Caco-2 (cell line): ENCODE measurements at regions not wholly inside any gene's neighbourhood (a gene's known extent, or its start where the extent isn't known, plus 50 kb on each side); places are given as distances from the start of the nearest gene placed in this dataset.

Source experiments
- BruUV-seq: library from RNA; stranded (reverse); fragments of 400-500 nt; replicated peaks from 2 replicates; lab custom pipeline; 2021; lab: Mats Ljungman, UMichigan
- CTCF ChIA-PET: fragments of 300-600 bp; sonication (Branson Sonifier 250); formaldehyde crosslinking; loops from one replicate; lab custom pipeline; 2022; ENCODE audit warnings: antibody characterized with exemption; lab: Charles Lee
- POLR2A ChIA-PET: fragments of 300-600 bp; sonication (Branson Sonifier 250); formaldehyde crosslinking; loops from one replicate; lab custom pipeline; 2022; ENCODE audit warnings: antibody characterized with exemption; lab: Charles Lee
- DNase-seq, 2 experiments: peaks; one replicate each; pipeline versions ENCODE4 v3.0.0 to v3.0.0-alpha.2; 2020 to 2022
- H3K27me3 ChIP-seq: replicated peaks from 2 replicates; pipeline ENCODE4 v1.6.0; 2011; ENCODE audit warnings: low read length; ENCODE audit not compliant: control insufficient read depth, insufficient read depth
- H3K36me3 ChIP-seq: 2 replicates; pipeline ENCODE4 v1.5.1; 2011; ENCODE audit warnings: low read length; ENCODE audit not compliant: control insufficient read depth, insufficient read depth
- H3K4me1 ChIP-seq: fragments of 250-450 bp; sonication (Bioruptor Pico); 2 replicates; pipeline ENCODE4 v1.5.1; 2020; ENCODE audit warnings: mild to moderate bottlenecking
- H3K4me3 ChIP-seq: 2 replicates; pipeline ENCODE4 v1.5.1; 2011; ENCODE audit warnings: low read depth, mild to moderate bottlenecking, control low read depth, low read length
- H3K9me3 ChIP-seq: fragments of 250-450 bp; sonication (Bioruptor Pico); 2 replicates; pipeline ENCODE4 v1.5.1; 2020; ENCODE audit warnings: mild to moderate bottlenecking, moderate library complexity
- H3K27ac Mint-ChIP-seq: one replicate; pipeline ENCODE4 v1.8.0; 2022; ENCODE audit warnings: mixed read lengths; ENCODE audit not compliant: unreplicated experiment
- H3K27me3 Mint-ChIP-seq: one replicate; pipeline ENCODE4 v1.8.0; 2022; ENCODE audit warnings: mixed read lengths; ENCODE audit not compliant: insufficient read depth, unreplicated experiment
- H3K36me3 Mint-ChIP-seq: one replicate; pipeline ENCODE4 v1.8.0; 2022; ENCODE audit warnings: mild to moderate bottlenecking, mixed read lengths; ENCODE audit not compliant: insufficient read depth, unreplicated experiment
- H3K4me1 Mint-ChIP-seq: one replicate; pipeline ENCODE4 v1.8.0; 2022; ENCODE audit warnings: low read depth, mixed read lengths; ENCODE audit not compliant: unreplicated experiment
- H3K4me3 Mint-ChIP-seq: one replicate; pipeline ENCODE4 v1.8.0; 2022; ENCODE audit warnings: mild to moderate bottlenecking, moderate library complexity, mixed read lengths; ENCODE audit not compliant: unreplicated experiment
- H3K9me3 Mint-ChIP-seq: one replicate; pipeline ENCODE4 v1.8.0; 2022; ENCODE audit warnings: mixed read lengths; ENCODE audit not compliant: unreplicated experiment
- intact Hi-C: fragments of 100-400 bp; cut with micrococcal nuclease; formaldehyde crosslinking; loops from one replicate; pipeline ENCODE4 v1.10.0; 2022; ENCODE audit not compliant: unreplicated experiment
- TF ChIP-seq, protein P1 (sequence below), 2 experiments: fragments of 200-600 bp in 1 of 2; IDR thresholded peaks; 1 replicate in 1 of 2; 2 replicates in 1 of 2; pipeline versions ENCODE4 v1.5.1 to v1.8.0; 2011 to 2022; ENCODE audit warnings: antibody characterized with exemption in 1 of 2, control low read depth in 1 of 2, inconsistent platforms in 1 of 2, low read depth in 1 of 2, low read length in 1 of 2, mild to moderate bottlenecking in 1 of 2, moderate library complexity in 1 of 2; ENCODE audit not compliant: insufficient read depth in 1 of 2, severe bottlenecking in 1 of 2, unreplicated experiment in 1 of 2

- H3K4me1 Mint-ChIP-seq: no peaks in the 10 kb centered on the region
- BruUV-seq: no TSS peak
- no peaks in the 10 kb centered on the region for H3K9me3 ChIP-seq
- no peaks in the 10 kb centered on the region for H3K9me3 Mint-ChIP-seq
- H3K27me3 Mint-ChIP-seq: no peaks in the 10 kb centered on the region
- no peaks in the 10 kb centered on the region for H3K36me3 ChIP-seq
- H3K4me1 ChIP-seq: no peaks in the 10 kb centered on the region
- no peaks in the 10 kb centered on the region for H3K36me3 Mint-ChIP-seq
- no peak overlapping the region for H3K4me3 Mint-ChIP-seq
- DNase-seq: no peak
- ChIA-PET POLR2A (no interaction called here), CTCF (no interaction called here)
- TF ChIP-seq, protein P1, sequence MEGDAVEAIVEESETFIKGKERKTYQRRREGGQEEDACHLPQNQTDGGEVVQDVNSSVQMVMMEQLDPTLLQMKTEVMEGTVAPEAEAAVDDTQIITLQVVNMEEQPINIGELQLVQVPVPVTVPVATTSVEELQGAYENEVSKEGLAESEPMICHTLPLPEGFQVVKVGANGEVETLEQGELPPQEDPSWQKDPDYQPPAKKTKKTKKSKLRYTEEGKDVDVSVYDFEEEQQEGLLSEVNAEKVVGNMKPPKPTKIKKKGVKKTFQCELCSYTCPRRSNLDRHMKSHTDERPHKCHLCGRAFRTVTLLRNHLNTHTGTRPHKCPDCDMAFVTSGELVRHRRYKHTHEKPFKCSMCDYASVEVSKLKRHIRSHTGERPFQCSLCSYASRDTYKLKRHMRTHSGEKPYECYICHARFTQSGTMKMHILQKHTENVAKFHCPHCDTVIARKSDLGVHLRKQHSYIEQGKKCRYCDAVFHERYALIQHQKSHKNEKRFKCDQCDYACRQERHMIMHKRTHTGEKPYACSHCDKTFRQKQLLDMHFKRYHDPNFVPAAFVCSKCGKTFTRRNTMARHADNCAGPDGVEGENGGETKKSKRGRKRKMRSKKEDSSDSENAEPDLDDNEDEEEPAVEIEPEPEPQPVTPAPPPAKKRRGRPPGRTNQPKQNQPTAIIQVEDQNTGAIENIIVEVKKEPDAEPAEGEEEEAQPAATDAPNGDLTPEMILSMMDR (IDR thresholded peaks at IDR 0.05; ENCODE audit: insufficient read depth in 1 of 2, low read depth in 1 of 2, low read length in 1 of 2, severe bottlenecking in 1 of 2, unreplicated experiment in 1 of 2): no peak
- H3K27ac Mint-ChIP-seq: no peak overlapping the region
- H3K4me3 ChIP-seq: no peak overlapping the region
- H3K27me3 ChIP-seq: no peaks in the 10 kb centered on the region
- intact Hi-C loops: no loop called here
These were observed 1600.6 kb downstream of the PLA2G4A start for GRCh38 chr1:188429386-188429785.

GRCh38 chr1:188432427-188432826, 1603.7 kb downstream of the PLA2G4A start:
- intact Hi-C loops: no loop called here
- Mint-ChIP-seq H3K4me1 (no peaks in the 10 kb centered on the region), H3K36me3 (no peaks in the 10 kb centered on the region)

GRCh38 chr1:188433425-188433824, 1604.7 kb downstream of the PLA2G4A start:
- H3K27ac Mint-ChIP-seq: no peak overlapping the region
- BruUV-seq: no TSS peak
- TF ChIP-seq, protein P1 (IDR thresholded peaks at IDR 0.05; ENCODE audit: insufficient read depth in 1 of 2, low read depth in 1 of 2, low read length in 1 of 2, severe bottlenecking in 1 of 2, unreplicated experiment in 1 of 2): no peak
- H3K4me3 ChIP-seq: no peak overlapping the region
- H3K27me3 Mint-ChIP-seq: no peaks in the 10 kb centered on the region
- H3K36me3 ChIP-seq: no peaks in the 10 kb centered on the region
- H3K4me1 ChIP-seq: no peaks in the 10 kb centered on the region
- no peak for DNase-seq
- H3K4me3 Mint-ChIP-seq: no peak overlapping the region
- no peaks in the 10 kb centered on the region for H3K9me3 ChIP-seq
- intact Hi-C loops: no loop called here
- no peaks in the 10 kb centered on the region for H3K4me1 Mint-ChIP-seq
- ChIA-PET CTCF (no interaction called here), POLR2A (no interaction called here)
- H3K9me3 Mint-ChIP-seq: no peaks in the 10 kb centered on the region
- no peaks in the 10 kb centered on the region for H3K27me3 ChIP-seq
- H3K36me3 Mint-ChIP-seq: no peaks in the 10 kb centered on the region

More at GRCh38 chr1:188432427-188432826, 1603.7 kb downstream of the PLA2G4A start:
- Mint-ChIP-seq H3K27me3 (no peaks in the 10 kb centered on the region), H3K4me3 (no peak overlapping the region), H3K9me3 (no peaks in the 10 kb centered on the region), H3K27ac (no peak overlapping the region)
- Histone ChIP-seq H3K4me3 (no peak overlapping the region), H3K27me3 (no peaks in the 10 kb centered on the region), H3K9me3 (no peaks in the 10 kb centered on the region), H3K4me1 (no peaks in the 10 kb centered on the region), H3K36me3 (no peaks in the 10 kb centered on the region)
- ChIA-PET POLR2A (no interaction called here), CTCF (no interaction called here)
- TF ChIP-seq, protein P1 (IDR thresholded peaks at IDR 0.05; ENCODE audit: insufficient read depth in 1 of 2, low read depth in 1 of 2, low read length in 1 of 2, severe bottlenecking in 1 of 2, unreplicated experiment in 1 of 2): no peak
- no TSS peak for BruUV-seq
- no peak for DNase-seq
